ENCODE measurements at regions not wholly inside any gene's neighbourhood (a gene's known extent, or its start where the extent isn't known, plus 50 kb on each side); places are given as distances from the start of the nearest gene placed in this dataset.

DNA sequence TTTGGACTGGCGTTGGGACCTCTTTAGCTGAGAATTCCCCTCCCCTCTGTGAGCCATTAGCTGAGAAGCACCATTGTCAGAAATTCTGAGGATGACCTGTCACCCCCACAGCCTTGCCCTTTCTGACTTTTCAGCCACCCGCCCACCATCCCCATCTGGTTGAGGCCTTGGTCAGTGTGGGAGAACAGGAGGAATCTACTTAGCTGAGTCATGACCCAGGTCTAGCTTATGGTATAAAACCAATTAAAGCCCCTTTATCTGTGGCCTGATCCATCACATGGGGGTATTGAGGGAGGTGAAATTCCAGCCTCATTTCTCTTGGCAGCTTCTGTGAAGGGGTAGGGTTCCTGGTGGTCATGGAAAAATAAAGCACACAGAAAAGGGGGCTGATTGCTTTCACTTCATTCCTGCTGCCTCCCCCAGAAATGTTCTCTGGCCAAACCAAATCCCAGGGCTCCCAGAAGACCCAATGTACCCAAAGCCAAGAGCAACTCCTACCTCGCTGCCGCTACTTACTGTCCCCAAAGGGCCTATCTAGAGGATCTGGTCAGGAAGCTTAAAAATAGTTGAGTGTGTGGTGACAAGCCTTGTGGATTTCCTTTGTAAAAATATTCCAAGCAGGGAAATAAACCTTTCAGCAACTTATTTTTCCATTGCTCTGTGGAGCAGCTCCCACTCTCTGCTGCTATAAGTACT, 174.8 kb upstream of the TNC start:
- Mint-ChIP-seq H3K36me3 (ENCODE audit: low read depth) (no peaks in the 10 kb centered on the region), H3K4me3 (no peak overlapping the region), H3K9me3 (peaks cover 3% of the 10 kb centered on the region), H3K27ac (no peak overlapping the region), H3K4me1 (no peaks in the 10 kb centered on the region), H3K27me3 (peaks cover 5% of the 10 kb centered on the region)
- ATAC-seq = no peak
- DNase-seq = no peak

DNA sequence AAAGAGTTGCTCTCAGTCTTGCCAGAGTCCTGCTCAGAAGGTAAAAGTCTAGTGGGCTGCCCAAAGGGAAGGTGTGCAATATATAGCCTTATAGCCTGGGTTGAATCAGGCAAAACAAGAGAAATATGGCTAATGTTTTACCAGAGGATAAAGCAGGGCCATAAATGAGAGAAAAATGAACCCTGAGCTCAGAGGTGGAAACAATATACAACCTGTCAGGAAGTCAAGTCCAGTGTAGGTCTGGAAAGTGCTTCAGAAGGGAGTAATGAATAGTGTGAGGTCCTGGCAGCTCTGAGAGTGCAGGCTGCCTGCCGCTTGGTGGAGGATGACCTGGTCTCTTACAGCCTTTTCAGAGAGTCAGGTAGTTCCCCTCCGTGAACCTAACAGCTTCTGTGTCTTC, 177.8 kb upstream of the TNC start:
- H3K27ac Mint-ChIP-seq = no peak overlapping the region
- ATAC-seq = no peak
- peaks cover 7% of the 10 kb centered on the region for H3K27me3 Mint-ChIP-seq
- no peak for DNase-seq
- no peaks in the 10 kb centered on the region for H3K9me3 Mint-ChIP-seq
- no peaks in the 10 kb centered on the region for H3K4me1 Mint-ChIP-seq
- H3K4me3 Mint-ChIP-seq = no peak overlapping the region
- no peaks in the 10 kb centered on the region for H3K36me3 Mint-ChIP-seq (ENCODE audit: low read depth)

- H3K36me3 Mint-ChIP-seq (ENCODE audit: low read depth) = no peaks in the 10 kb centered on the region
- H3K9me3 Mint-ChIP-seq = no peaks in the 10 kb centered on the region
- H3K27me3 Mint-ChIP-seq = peaks cover 4% of the 10 kb centered on the region
Observed at GRCh38 chr9:115296831-115297565, 179.0 kb upstream of the TNC start.

GRCh38 chr9:115300116-115300515, 182.2 kb upstream of the TNC start:
- H3K27me3 Mint-ChIP-seq = peaks cover 5% of the 10 kb centered on the region
- H3K9me3 Mint-ChIP-seq = no peaks in the 10 kb centered on the region
- no peak overlapping the region for H3K27ac Mint-ChIP-seq
- H3K4me1 Mint-ChIP-seq = no peaks in the 10 kb centered on the region
- H3K4me3 Mint-ChIP-seq = no peak overlapping the region
- no peaks in the 10 kb centered on the region for H3K36me3 Mint-ChIP-seq (ENCODE audit: low read depth)
- ATAC-seq = no peak
- DNase-seq = no peak

More at GRCh38 chr9:115296831-115297565, 179.0 kb upstream of the TNC start:
- Mint-ChIP-seq H3K4me3 (no peak overlapping the region), H3K27ac (no peak overlapping the region), H3K4me1 (no peaks in the 10 kb centered on the region)
- no peak for DNase-seq
- ATAC-seq = no peak

GRCh38 chr9:115300874-115301273, 182.9 kb upstream of the TNC start:
- H3K4me1 Mint-ChIP-seq = no peaks in the 10 kb centered on the region
- no peaks in the 10 kb centered on the region for H3K9me3 Mint-ChIP-seq
- DNase-seq (no peak), ATAC-seq (no peak)
- H3K36me3 Mint-ChIP-seq (ENCODE audit: low read depth) = no peaks in the 10 kb centered on the region
- no peak overlapping the region for H3K27ac Mint-ChIP-seq
- H3K4me3 Mint-ChIP-seq = no peak overlapping the region
- H3K27me3 Mint-ChIP-seq = peaks cover 5% of the 10 kb centered on the region

- no peaks in the 10 kb centered on the region for H3K9me3 Mint-ChIP-seq
- H3K4me1 Mint-ChIP-seq = no peaks in the 10 kb centered on the region
- H3K27ac Mint-ChIP-seq = no peak overlapping the region
- no peaks in the 10 kb centered on the region for H3K36me3 Mint-ChIP-seq (ENCODE audit: low read depth)
- ATAC-seq = no peak
- no peak overlapping the region for H3K4me3 Mint-ChIP-seq
- peaks cover 3% of the 10 kb centered on the region for H3K27me3 Mint-ChIP-seq
- no peak for DNase-seq
Observed at GRCh38 chr9:115301581-115301980, 183.6 kb upstream of the TNC start.

- DNase-seq (no peak), ATAC-seq (no peak)
- H3K27ac Mint-ChIP-seq = no peak overlapping the region
- peaks cover 5% of the 10 kb centered on the region for H3K27me3 Mint-ChIP-seq
- H3K9me3 Mint-ChIP-seq = no peaks in the 10 kb centered on the region
- no peaks in the 10 kb centered on the region for H3K36me3 Mint-ChIP-seq (ENCODE audit: low read depth)
- no peak overlapping the region for H3K4me3 Mint-ChIP-seq
- H3K4me1 Mint-ChIP-seq = no peaks in the 10 kb centered on the region
Observed at GRCh38 chr9:115305543-115305942, 187.6 kb upstream of the TNC start.

GRCh38 chr9:115306865-115307264, 188.9 kb upstream of the TNC start:
- H3K27ac Mint-ChIP-seq = no peak overlapping the region
- peaks cover 3% of the 10 kb centered on the region for H3K27me3 Mint-ChIP-seq
- H3K4me3 Mint-ChIP-seq = no peak overlapping the region
- H3K36me3 Mint-ChIP-seq (ENCODE audit: low read depth) = no peaks in the 10 kb centered on the region
- no peak for DNase-seq
- no peaks in the 10 kb centered on the region for H3K9me3 Mint-ChIP-seq
- peak; percentile 33 for ATAC-seq
- H3K4me1 Mint-ChIP-seq = no peaks in the 10 kb centered on the region

GRCh38 chr9:115313545-115313944, 195.6 kb upstream of the TNC start:
- peaks cover 13% of the 10 kb centered on the region for H3K9me3 Mint-ChIP-seq
- DNase-seq (no peak), ATAC-seq (no peak)
- H3K4me3 Mint-ChIP-seq = no peak overlapping the region
- H3K27me3 Mint-ChIP-seq = peaks cover 5% of the 10 kb centered on the region
- H3K36me3 Mint-ChIP-seq (ENCODE audit: low read depth) = no peaks in the 10 kb centered on the region
- H3K4me1 Mint-ChIP-seq = no peaks in the 10 kb centered on the region
- H3K27ac Mint-ChIP-seq = no peak overlapping the region

GRCh38 chr9:115326461-115326860, 208.5 kb upstream of the TNC start:
- no peak for ATAC-seq
- Mint-ChIP-seq H3K27me3 (peaks cover 8% of the 10 kb centered on the region), H3K4me1 (no peaks in the 10 kb centered on the region), H3K4me3 (no peak overlapping the region), H3K36me3 (ENCODE audit: low read depth) (no peaks in the 10 kb centered on the region), H3K27ac (no peak overlapping the region), H3K9me3 (peaks cover 4% of the 10 kb centered on the region)
- DNase-seq = no peak

GRCh38 chr9:115327436-115328122, 209.6 kb upstream of the TNC start:
- Mint-ChIP-seq H3K27me3 (peaks cover 8% of the 10 kb centered on the region), H3K36me3 (ENCODE audit: low read depth) (no peaks in the 10 kb centered on the region), H3K27ac (no peak overlapping the region), H3K9me3 (no peaks in the 10 kb centered on the region), H3K4me3 (no peak overlapping the region), H3K4me1 (no peaks in the 10 kb centered on the region)
- DNase-seq = no peak
- ATAC-seq = no peak

GRCh38 chr9:115328228-115328627, 210.3 kb upstream of the TNC start:
- DNase-seq = no peak
- no peak for ATAC-seq
- no peak overlapping the region for H3K27ac Mint-ChIP-seq
- no peaks in the 10 kb centered on the region for H3K36me3 Mint-ChIP-seq (ENCODE audit: low read depth)
- H3K4me3 Mint-ChIP-seq = no peak overlapping the region
- peaks cover 8% of the 10 kb centered on the region for H3K27me3 Mint-ChIP-seq
- H3K4me1 Mint-ChIP-seq = no peaks in the 10 kb centered on the region
- H3K9me3 Mint-ChIP-seq = no peaks in the 10 kb centered on the region

- Mint-ChIP-seq H3K4me1 (no peaks in the 10 kb centered on the region), H3K27me3 (peaks cover 8% of the 10 kb centered on the region), H3K36me3 (ENCODE audit: low read depth) (no peaks in the 10 kb centered on the region), H3K27ac (no peak overlapping the region), H3K4me3 (no peak overlapping the region), H3K9me3 (no peaks in the 10 kb centered on the region)
- ATAC-seq (no peak), DNase-seq (no peak)
Observed at GRCh38 chr9:115328677-115329076, 210.7 kb upstream of the TNC start.

DNA sequence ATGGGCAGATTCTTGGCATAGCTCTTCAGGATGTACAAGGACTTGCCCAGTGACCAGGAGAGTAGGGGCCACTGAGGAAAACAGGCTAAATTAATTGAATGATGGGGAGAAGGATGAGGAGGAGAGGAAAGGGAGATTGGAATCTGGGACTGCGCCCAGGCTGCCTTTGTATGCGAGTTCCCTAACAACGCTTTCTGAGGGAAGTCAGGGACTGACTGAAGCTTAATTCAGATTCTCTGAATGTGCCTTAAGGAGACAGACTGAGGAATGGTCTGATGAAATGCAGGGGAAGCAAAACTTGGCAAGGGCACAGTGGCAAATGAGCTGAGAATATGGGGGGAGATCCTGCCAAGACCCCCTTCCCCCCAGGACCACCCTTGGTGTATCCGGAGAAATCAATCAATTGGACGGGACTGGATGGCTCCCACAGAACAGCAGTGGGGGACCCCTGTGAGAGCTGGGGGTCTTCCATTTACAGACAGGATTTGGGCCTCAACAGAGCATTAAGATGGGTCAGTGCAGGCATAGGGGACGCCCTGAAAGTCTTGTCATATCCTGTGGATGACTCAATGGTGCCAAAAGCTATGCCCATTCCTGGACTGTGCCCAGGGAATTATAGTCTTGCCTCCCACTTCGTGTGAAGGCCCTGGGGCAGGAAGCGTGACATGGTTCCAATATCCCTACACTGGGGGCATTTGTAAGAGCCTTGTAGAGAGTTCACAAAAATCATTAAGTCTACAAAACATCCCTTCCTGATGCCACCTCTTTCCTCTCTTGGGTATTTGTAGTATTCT, 215.5 kb upstream of the TNC start:
- Mint-ChIP-seq H3K27ac (no peak overlapping the region), H3K4me3 (no peak overlapping the region), H3K27me3 (peaks cover 5% of the 10 kb centered on the region), H3K36me3 (ENCODE audit: low read depth) (no peaks in the 10 kb centered on the region), H3K9me3 (no peaks in the 10 kb centered on the region), H3K4me1 (no peaks in the 10 kb centered on the region)
- DNase-seq (no peak), ATAC-seq (no peak)
